Bronchial epithelial cell (primary cell): ENCODE measurements at regions not wholly inside any gene's neighbourhood (a gene's known extent, or its start where the extent isn't known, plus 50 kb on each side); places are given as distances from the start of the nearest gene placed in this dataset.
A peak's percentile ranks its signal among the peaks of the same experiment; 100 is the strongest.

Experiments
- DNase-seq: peaks from one replicate; pipeline ENCODE4 v3.0.0-alpha.2; 2010; ENCODE audit warnings: low read depth
- FAIRE-seq: peaks from 2 replicates; lab custom pipeline; 2011; peaks lifted over from hg19 to GRCh38; lab: Jason Lieb, UNC
- H3K27me3 ChIP-seq: 2 replicates; pipeline ENCODE4 v1.5.1; 2011; ENCODE audit warnings: low read length; ENCODE audit not compliant: control insufficient read depth, insufficient read depth
- H3K36me3 ChIP-seq: 2 replicates; pipeline ENCODE4 v1.5.1; 2011; ENCODE audit warnings: low read length; ENCODE audit not compliant: control insufficient read depth, insufficient read depth
- H3K4me3 ChIP-seq: 2 replicates; pipeline ENCODE4 v1.5.1; 2011; ENCODE audit warnings: mild to moderate bottlenecking, low read depth, low read length, control low read depth
- TF ChIP-seq, protein P1 (sequence below): IDR thresholded peaks from 2 replicates; pipeline ENCODE4 v1.5.1; 2011; ENCODE audit warnings: mild to moderate bottlenecking, moderate library complexity, low read length, control low read depth, inconsistent platforms; ENCODE audit not compliant: insufficient read depth, severe bottlenecking

- H3K36me3 ChIP-seq = no peaks in the 10 kb centered on the region
- H3K27me3 ChIP-seq = no peaks in the 10 kb centered on the region
- no peak for DNase-seq
- TF ChIP-seq, protein P1, sequence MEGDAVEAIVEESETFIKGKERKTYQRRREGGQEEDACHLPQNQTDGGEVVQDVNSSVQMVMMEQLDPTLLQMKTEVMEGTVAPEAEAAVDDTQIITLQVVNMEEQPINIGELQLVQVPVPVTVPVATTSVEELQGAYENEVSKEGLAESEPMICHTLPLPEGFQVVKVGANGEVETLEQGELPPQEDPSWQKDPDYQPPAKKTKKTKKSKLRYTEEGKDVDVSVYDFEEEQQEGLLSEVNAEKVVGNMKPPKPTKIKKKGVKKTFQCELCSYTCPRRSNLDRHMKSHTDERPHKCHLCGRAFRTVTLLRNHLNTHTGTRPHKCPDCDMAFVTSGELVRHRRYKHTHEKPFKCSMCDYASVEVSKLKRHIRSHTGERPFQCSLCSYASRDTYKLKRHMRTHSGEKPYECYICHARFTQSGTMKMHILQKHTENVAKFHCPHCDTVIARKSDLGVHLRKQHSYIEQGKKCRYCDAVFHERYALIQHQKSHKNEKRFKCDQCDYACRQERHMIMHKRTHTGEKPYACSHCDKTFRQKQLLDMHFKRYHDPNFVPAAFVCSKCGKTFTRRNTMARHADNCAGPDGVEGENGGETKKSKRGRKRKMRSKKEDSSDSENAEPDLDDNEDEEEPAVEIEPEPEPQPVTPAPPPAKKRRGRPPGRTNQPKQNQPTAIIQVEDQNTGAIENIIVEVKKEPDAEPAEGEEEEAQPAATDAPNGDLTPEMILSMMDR = no peak
- H3K4me3 ChIP-seq = no peak overlapping the region
- FAIRE-seq = no peak
These were observed 299.5 kb upstream of the PMFBP1 start for GRCh38 chr16:72471317-72471924.

DNA sequence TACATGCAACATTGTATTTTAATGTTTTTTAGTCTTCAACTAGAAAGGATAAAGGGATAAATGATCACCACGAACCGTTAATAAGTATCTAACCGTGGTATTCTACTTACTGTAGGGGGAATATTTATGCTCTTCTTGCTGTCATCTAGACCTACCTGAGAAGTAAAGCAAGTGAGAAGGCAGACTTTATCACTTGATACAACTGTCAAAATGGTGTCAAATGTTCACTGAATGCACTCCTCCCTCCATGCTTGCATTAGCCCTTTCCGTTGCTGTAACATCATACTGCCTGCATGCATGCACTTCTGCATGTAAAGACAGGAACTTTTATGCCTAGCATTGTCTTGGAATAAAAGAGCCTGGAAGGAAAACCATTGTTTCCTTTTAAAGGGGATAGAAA, 298.6 kb upstream of the PMFBP1 start:
- DNase-seq (no peak), FAIRE-seq (no peak)
- no peaks in the 10 kb centered on the region for H3K36me3 ChIP-seq
- H3K4me3 ChIP-seq = no peak overlapping the region
- TF ChIP-seq, protein P1 = no peak
- H3K27me3 ChIP-seq = no peaks in the 10 kb centered on the region

GRCh38 chr16:72469932-72470331, 298.0 kb upstream of the PMFBP1 start:
- DNase-seq (no peak), FAIRE-seq (no peak)
- Histone ChIP-seq H3K36me3 (no peaks in the 10 kb centered on the region), H3K4me3 (no peak overlapping the region), H3K27me3 (no peaks in the 10 kb centered on the region)
- TF ChIP-seq, protein P1 = no peak

- FAIRE-seq (no peak), DNase-seq (no peak)
- Histone ChIP-seq H3K36me3 (no peaks in the 10 kb centered on the region), H3K27me3 (no peaks in the 10 kb centered on the region), H3K4me3 (no peak overlapping the region)
- TF ChIP-seq, protein P1 = no peak
These were observed 296.6 kb upstream of the PMFBP1 start for GRCh38 chr16:72468582-72468981.

DNA sequence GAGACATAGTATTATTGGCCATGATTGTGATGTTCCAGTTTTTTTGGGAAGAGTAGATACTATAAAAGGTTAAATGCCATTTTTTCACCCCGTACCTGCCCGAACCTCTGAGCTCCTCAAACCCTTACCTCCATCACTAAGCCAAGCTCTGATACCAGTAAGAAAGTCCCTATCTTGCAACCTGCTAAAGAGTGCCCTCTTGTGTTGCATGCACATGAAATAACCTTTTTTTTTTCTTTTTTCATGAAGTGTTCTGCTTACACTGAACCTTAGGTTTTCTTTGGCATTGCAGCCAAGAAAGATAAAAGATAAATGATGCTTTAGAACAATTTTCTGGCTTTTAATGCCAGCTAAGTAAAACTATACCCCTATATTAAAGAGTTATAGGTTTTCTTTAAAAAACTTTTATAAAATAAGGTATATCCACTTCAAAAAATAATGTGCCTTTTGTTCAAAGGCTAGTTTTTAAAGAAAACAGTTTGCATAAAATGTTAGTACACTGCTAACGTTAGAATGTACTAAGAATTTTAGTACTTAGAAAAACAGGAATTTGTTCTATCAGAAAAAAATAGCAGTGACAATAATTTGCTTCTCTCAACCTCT, 295.3 kb upstream of the PMFBP1 start:
- TF ChIP-seq, protein P1 = peak; percentile 61
- peak; percentile 61 for DNase-seq
- FAIRE-seq = no peak
- no peak overlapping the region for H3K4me3 ChIP-seq
- H3K36me3 ChIP-seq = no peaks in the 10 kb centered on the region
- H3K27me3 ChIP-seq = no peaks in the 10 kb centered on the region
